Spinal cord (tissue), 9 donors: ENCODE measurements at regions not wholly inside any gene's neighbourhood (a gene's known extent, or its start where the extent isn't known, plus 50 kb on each side); places are given as distances from the start of the nearest gene placed in this dataset.

Source experiments
- DNase-seq, 6 donors: peaks; one replicate each; pipeline versions ENCODE4 v3.0.0 to v3.0.0-alpha.2; 2013 to 2015; ENCODE audit warnings: low spot score in 6 of 6, low read depth in 4 of 6
- H3K27ac ChIP-seq: one replicate; pipeline ENCODE4 v1.5.1; 2013; ENCODE audit warnings: low read depth, low read length, control low read depth
- H3K27me3 ChIP-seq: one replicate; pipeline ENCODE4 v1.6.1; 2013; ENCODE audit warnings: low read length; ENCODE audit not compliant: control insufficient read depth, insufficient read depth
- H3K36me3 ChIP-seq: one replicate; pipeline ENCODE4 v1.6.1; 2013; ENCODE audit warnings: low read length; ENCODE audit not compliant: control insufficient read depth, insufficient read depth
- H3K4me1 ChIP-seq: one replicate; pipeline ENCODE4 v1.6.1; 2013; ENCODE audit warnings: low read length; ENCODE audit not compliant: control insufficient read depth, insufficient read depth
- H3K4me3 ChIP-seq: one replicate; pipeline ENCODE4 v1.5.1; 2013; ENCODE audit warnings: low read depth, low read length, control low read depth
- H3K9me3 ChIP-seq: one replicate; pipeline ENCODE4 v1.6.1; 2013; ENCODE audit warnings: low read length; ENCODE audit not compliant: control insufficient read depth, insufficient read depth
- WGBS: methylation state at CpG from one replicate; pipeline ENCODE4 v1.1.5; 2013; ENCODE audit warnings: missing lambda C conversion rate; ENCODE audit not compliant: insufficient coverage; 5-methylcytosine and 5-hydroxymethylcytosine counted together
- donor health status: healthy.

DNA sequence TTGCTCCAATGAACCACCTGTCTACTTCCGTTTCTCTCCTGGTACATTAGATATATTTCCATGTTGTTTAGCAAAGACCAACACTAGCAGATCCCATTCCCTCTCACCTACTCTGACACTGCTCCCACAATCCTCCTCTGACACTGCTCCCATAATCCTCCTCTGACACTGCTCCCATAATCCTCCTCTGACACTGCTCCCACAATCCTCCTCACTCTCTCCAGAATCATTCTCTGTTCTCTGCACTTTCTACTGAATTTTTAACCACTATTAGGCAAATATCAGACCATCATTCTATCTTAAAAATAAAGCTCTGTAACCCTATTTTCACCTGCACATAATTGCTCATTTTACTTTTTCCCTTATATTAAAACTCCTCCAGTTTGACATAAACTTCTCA, 578.5 kb upstream of the PCDH20 start:
- 100% methylated on average over 1 of the region's 1 CpG for WGBS
- H3K4me1 ChIP-seq, result no peaks in the 10 kb centered on the region
- no peak for DNase-seq
- no peak overlapping the region for H3K4me3 ChIP-seq
- H3K9me3 ChIP-seq, result no peaks in the 10 kb centered on the region
- H3K27me3 ChIP-seq, result no peaks in the 10 kb centered on the region
- H3K27ac ChIP-seq, result no peak overlapping the region
- no peaks in the 10 kb centered on the region for H3K36me3 ChIP-seq

DNA sequence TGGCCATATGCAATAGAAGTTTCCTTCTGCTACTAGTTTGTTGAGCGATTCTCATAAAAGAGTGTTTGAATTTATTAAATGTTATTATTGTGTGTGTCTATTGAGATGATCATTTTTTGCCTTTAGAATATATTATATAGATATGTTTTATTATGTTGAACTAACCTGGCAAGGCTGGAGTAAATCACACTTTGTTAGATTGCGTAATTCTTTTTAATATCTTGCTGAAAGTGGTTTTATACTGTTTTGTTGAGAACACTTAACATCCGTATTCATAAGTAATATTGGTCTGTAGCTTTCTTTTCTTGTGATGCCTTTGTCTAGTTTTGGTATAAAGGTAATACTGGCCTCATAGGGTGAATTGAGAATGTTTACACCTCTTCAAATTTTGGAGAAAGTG, 574.3 kb upstream of the PCDH20 start:
- Histone ChIP-seq H3K36me3 (no peaks in the 10 kb centered on the region), H3K9me3 (no peaks in the 10 kb centered on the region), H3K4me1 (no peaks in the 10 kb centered on the region), H3K4me3 (no peak overlapping the region), H3K27me3 (no peaks in the 10 kb centered on the region), H3K27ac (no peak overlapping the region)
- no peak for DNase-seq
- WGBS, result no CpG with 5 or more reads among the region's 3 CpGs

DNA sequence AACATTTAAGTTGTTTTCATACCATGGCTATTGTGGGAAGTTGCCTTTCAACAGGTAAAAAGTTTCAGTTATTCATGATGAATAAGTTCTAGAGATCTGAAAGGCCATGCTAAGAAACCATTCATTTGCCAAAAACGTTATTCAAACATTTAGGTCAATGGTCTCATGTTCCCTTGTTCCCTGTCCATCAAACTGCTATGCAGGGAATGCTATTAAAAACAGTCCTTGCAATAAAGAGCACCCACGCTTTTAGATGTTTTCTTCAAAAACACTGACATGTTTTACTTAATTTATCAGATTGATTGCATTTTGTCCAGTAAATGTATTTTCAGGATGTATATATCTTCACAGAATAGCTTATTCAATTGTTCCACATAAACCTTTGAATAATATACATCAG, 573.2 kb upstream of the PCDH20 start:
- Histone ChIP-seq H3K27ac (no peak overlapping the region), H3K9me3 (no peaks in the 10 kb centered on the region), H3K27me3 (no peaks in the 10 kb centered on the region), H3K36me3 (no peaks in the 10 kb centered on the region), H3K4me1 (no peaks in the 10 kb centered on the region), H3K4me3 (no peak overlapping the region)
- WGBS, result no CpG with 5 or more reads among the region's 2 CpGs
- no peak for DNase-seq

DNA sequence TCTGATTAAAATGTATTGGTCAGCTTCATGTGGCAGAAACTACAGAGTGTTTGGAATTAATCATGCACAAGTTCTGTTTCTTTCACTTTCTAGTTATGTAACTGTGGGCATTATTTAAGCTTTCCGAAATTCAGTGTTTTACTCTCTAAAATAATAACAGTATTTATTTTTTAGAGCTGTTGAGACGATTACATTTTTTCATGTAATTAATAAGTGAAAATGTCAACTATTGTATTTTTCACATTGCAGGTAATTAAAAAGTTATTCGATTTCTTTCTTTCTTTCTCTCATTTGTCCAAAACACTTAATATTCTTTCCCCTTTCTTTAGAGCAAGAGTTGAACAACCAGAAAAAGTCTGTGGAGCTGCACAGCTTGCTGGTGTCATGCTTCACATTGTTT, 559.4 kb upstream of the PCDH20 start:
- Histone ChIP-seq H3K4me1 (no peaks in the 10 kb centered on the region), H3K27ac (no peak overlapping the region), H3K9me3 (no peaks in the 10 kb centered on the region), H3K4me3 (no peak overlapping the region), H3K27me3 (no peaks in the 10 kb centered on the region), H3K36me3 (no peaks in the 10 kb centered on the region)
- WGBS, result no CpG with 5 or more reads among the region's 3 CpGs
- DNase-seq, result no peak

DNA sequence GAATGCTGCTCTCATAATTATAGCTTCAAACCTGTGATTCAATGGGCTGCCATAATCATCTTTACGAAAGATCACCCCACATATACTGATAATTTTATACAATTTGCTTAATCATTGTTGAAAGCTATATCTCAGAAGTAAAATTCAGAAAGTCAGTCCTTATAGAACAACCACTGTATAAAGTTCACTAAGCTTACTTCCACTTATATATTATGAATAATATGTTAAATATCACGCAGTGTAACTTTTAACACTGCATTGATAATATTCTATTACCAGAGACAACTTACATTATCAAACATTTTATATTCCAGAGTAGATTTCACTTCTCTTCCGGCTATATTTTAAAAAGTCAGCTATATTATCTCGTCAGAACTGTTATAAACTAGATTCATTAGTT, 550.1 kb upstream of the PCDH20 start:
- Histone ChIP-seq H3K9me3 (no peaks in the 10 kb centered on the region), H3K27me3 (no peaks in the 10 kb centered on the region), H3K4me1 (no peaks in the 10 kb centered on the region), H3K36me3 (no peaks in the 10 kb centered on the region), H3K4me3 (no peak overlapping the region), H3K27ac (no peak overlapping the region)
- DNase-seq, result no peak
- WGBS, result no CpG with 5 or more reads among the region's 4 CpGs

DNA sequence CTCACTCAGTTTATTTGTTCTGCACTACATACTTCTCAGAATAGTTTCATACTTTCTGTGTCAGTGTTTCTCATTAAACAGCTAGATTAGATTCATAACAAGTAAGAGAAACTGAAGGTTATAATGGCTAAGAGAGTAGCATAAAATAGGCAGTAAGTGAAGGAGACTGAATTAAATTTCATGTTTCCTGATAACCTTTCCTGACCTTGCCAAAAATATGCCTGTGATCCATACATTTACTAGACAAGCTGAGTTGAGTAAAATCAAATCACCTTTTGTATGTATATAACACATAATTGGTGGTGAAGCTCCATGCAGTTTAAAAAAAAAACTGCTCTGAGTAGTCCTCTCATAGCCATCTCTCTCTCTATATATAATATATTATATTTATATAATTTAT, 545.3 kb upstream of the PCDH20 start:
- H3K4me3 ChIP-seq, result no peak overlapping the region
- DNase-seq, result no peak
- H3K36me3 ChIP-seq, result no peaks in the 10 kb centered on the region
- H3K27me3 ChIP-seq, result no peaks in the 10 kb centered on the region
- no peaks in the 10 kb centered on the region for H3K4me1 ChIP-seq
- no peaks in the 10 kb centered on the region for H3K9me3 ChIP-seq
- H3K27ac ChIP-seq, result no peak overlapping the region

DNA sequence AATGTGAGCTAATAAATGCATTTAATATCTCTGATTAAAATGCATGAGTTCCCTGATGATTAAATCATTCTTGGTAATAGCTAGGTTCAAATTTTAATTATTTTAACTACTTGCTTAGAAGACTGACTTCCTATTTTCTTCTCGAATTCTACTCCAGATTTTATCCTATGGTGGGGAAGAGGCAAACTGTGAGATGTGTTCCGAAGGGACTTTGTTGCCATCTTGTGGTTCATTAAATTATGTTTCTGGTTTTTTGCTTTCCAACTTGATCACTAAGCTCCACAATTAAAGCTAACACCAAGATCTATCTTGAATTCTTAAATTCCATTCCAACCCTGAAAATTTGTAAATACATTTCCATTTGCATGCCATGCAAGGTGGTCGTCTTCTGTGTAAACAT, 538.4 kb upstream of the PCDH20 start:
- WGBS, result 55% methylated on average over 1 of the region's 3 CpGs

DNA sequence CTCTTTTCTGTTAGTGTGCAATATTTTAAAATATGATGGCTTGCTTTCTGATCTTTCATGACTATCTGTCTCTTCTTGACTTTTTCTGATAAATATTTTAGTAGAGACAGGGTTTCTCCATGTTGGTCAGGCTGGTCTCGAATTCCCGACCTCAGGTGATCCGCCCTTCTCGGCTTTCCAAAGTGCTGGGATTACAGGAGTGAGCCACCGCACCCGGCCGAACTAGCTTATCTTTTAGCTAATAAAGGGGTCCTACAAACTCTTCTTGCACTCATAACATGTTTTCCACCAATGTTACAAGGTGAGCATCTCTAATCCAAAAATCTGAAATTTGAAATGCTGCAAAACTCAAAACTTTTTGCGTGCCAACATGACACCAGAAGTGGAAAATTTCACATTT, 535.2 kb upstream of the PCDH20 start:
- no peaks in the 10 kb centered on the region for H3K4me1 ChIP-seq
- DNase-seq, result no peak
- no peak overlapping the region for H3K4me3 ChIP-seq
- no CpG with 5 or more reads among the region's 8 CpGs for WGBS
- no peaks in the 10 kb centered on the region for H3K9me3 ChIP-seq
- no peaks in the 10 kb centered on the region for H3K36me3 ChIP-seq
- H3K27ac ChIP-seq, result no peak overlapping the region
- no peaks in the 10 kb centered on the region for H3K27me3 ChIP-seq

More for the DNA sequence above, 538.4 kb upstream of the PCDH20 start:
- no peaks in the 10 kb centered on the region for H3K4me1 ChIP-seq
- no peak overlapping the region for H3K4me3 ChIP-seq
- no peak overlapping the region for H3K27ac ChIP-seq
- H3K27me3 ChIP-seq, result no peaks in the 10 kb centered on the region
- peak; percentile 29 to 91 (median 45) for DNase-seq
- H3K9me3 ChIP-seq, result no peaks in the 10 kb centered on the region
- no peaks in the 10 kb centered on the region for H3K36me3 ChIP-seq

DNA sequence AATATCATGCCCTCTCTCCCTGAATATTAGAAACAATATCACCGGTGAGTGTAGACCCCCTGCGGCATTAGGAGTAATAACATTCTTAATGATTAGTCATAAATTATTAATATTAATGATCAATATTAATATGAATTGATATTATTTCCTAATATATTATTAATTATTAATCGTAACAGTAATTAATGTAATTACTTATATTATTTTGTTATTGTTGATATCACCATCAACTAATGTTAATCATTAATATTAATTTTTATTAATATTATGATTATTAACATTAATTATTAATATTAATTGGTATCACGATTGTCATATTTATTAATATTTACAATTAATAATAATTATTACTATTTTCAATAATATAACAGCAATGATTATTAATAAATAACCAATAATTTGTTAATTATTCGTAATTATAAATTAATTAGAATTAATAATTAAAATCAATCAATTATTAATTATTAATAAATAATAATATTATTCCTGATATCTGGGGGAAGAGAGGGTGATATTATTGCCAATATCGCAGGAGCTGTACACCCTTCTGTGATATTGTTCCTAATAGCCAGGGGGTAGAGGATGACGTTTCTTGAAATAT, 528.8 kb upstream of the PCDH20 start:
- 90% methylated on average over 2 of the region's 7 CpGs for WGBS
- H3K36me3 ChIP-seq, result no peaks in the 10 kb centered on the region
- H3K9me3 ChIP-seq, result no peaks in the 10 kb centered on the region
- H3K4me3 ChIP-seq, result no peak overlapping the region
- no peaks in the 10 kb centered on the region for H3K4me1 ChIP-seq
- H3K27ac ChIP-seq, result no peak overlapping the region
- no peak for DNase-seq
- no peaks in the 10 kb centered on the region for H3K27me3 ChIP-seq

DNA sequence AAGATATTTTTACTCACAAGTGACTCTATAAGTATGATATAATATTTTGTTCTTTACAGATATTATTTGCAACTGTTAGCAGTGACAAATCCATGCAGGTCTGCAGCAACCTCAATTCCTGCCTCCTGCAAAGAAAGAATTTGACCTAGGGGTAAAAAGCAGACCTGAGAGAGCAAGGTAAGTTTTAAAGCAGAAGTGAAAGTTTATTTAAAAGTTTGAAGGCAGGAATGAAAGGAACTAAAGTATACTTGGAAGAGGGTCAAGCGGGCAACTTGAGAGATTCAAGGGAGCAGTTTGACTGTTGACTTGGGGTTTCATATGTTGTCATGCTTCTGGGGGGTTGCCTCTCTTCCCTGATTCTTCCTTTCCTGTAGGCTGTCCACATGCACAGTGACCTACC, 520.1 kb upstream of the PCDH20 start:
- no peak overlapping the region for H3K27ac ChIP-seq
- H3K4me3 ChIP-seq, result no peak overlapping the region
- no peaks in the 10 kb centered on the region for H3K36me3 ChIP-seq
- H3K27me3 ChIP-seq, result no peaks in the 10 kb centered on the region
- DNase-seq, result no peak
- no peaks in the 10 kb centered on the region for H3K4me1 ChIP-seq
- H3K9me3 ChIP-seq, result no peaks in the 10 kb centered on the region
- 100% methylated on average over 1 of the region's 1 CpG for WGBS
